ENCODE measurements at regions not wholly inside any gene's neighbourhood (a gene's known extent, or its start where the extent isn't known, plus 50 kb on each side); places are given as distances from the start of the nearest gene placed in this dataset.

DNA sequence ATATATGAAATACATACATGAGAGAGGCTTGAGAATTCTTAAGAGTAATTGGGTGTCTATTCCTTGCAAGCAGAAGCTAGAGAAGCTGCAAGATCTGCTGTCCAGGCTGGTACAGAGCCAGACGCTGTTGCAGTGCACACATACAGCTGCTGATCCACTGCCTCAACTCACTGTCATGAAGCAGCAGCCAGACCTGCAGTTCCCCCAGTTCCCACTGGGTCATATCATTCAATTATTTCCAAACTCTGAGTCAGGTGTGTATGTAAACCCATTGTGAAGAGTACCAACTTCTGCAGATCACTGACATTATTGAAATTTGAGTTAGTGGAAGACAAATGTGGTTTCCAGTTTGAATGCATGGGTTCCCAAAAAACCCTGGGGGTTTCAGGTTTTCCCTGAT, 1212.8 kb upstream of the ADGRL3 start:
- Histone ChIP-seq H3K27ac (no peak overlapping the region), H3K9me3 (replicated peaks in 1 of 3) (no peaks in the 10 kb centered on the region), H3K4me1 (replicated peaks in 1 of 2) (no peaks in the 10 kb centered on the region), H3K4me3 (no peak overlapping the region), H3K27me3 (no peaks in the 10 kb centered on the region), H3K36me3 (replicated peaks in 1 of 2) (no peaks in the 10 kb centered on the region)
- DNase-seq, result no peak
- TF ChIP-seq POLR2A (IDR thresholded peaks at IDR 0.05), result no peak
- TF ChIP-seq, protein P1, sequence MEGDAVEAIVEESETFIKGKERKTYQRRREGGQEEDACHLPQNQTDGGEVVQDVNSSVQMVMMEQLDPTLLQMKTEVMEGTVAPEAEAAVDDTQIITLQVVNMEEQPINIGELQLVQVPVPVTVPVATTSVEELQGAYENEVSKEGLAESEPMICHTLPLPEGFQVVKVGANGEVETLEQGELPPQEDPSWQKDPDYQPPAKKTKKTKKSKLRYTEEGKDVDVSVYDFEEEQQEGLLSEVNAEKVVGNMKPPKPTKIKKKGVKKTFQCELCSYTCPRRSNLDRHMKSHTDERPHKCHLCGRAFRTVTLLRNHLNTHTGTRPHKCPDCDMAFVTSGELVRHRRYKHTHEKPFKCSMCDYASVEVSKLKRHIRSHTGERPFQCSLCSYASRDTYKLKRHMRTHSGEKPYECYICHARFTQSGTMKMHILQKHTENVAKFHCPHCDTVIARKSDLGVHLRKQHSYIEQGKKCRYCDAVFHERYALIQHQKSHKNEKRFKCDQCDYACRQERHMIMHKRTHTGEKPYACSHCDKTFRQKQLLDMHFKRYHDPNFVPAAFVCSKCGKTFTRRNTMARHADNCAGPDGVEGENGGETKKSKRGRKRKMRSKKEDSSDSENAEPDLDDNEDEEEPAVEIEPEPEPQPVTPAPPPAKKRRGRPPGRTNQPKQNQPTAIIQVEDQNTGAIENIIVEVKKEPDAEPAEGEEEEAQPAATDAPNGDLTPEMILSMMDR (IDR thresholded peaks at IDR 0.05), result no peak
- WGBS, 4 donors, result 73 to 85% (median 81%) methylated on average over 1 of the region's 1 CpG
- intact Hi-C loops (cut with DNase I), result no loop called here

DNA sequence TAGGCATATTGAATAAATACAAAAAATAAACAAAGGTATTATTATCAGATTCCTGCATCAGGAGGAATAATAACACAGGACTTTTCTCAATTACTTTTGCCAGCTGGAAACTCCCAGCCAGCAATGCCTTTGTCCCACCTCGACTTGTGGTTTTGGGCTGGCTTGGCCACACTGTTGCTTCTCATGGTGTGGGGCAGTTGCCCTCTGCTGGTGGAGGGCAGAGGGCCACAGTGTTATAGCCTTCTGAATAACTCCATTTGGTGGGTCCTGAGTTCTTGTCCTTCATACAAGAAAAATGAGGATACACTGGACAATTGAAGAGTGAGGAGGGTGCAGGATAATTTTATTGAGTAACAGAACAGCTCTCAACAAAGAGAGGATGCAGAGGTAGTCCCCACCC, 1206.0 kb upstream of the ADGRL3 start:
- Histone ChIP-seq H3K4me1 (replicated peaks in 1 of 2) (no peaks in the 10 kb centered on the region), H3K4me3 (no peak overlapping the region), H3K9me3 (replicated peaks in 1 of 3) (no peaks in the 10 kb centered on the region), H3K27ac (no peak overlapping the region), H3K36me3 (replicated peaks in 1 of 2) (no peaks in the 10 kb centered on the region), H3K27me3 (no peaks in the 10 kb centered on the region)
- intact Hi-C loops (cut with DNase I), result no loop called here
- no peak for DNase-seq
- TF ChIP-seq POLR2A (IDR thresholded peaks at IDR 0.05), result no peak
- TF ChIP-seq, protein P1 (IDR thresholded peaks at IDR 0.05), result no peak
- WGBS, 4 donors, result 60 to 73% (median 64%) methylated on average over 1 of the region's 1 CpG

DNA sequence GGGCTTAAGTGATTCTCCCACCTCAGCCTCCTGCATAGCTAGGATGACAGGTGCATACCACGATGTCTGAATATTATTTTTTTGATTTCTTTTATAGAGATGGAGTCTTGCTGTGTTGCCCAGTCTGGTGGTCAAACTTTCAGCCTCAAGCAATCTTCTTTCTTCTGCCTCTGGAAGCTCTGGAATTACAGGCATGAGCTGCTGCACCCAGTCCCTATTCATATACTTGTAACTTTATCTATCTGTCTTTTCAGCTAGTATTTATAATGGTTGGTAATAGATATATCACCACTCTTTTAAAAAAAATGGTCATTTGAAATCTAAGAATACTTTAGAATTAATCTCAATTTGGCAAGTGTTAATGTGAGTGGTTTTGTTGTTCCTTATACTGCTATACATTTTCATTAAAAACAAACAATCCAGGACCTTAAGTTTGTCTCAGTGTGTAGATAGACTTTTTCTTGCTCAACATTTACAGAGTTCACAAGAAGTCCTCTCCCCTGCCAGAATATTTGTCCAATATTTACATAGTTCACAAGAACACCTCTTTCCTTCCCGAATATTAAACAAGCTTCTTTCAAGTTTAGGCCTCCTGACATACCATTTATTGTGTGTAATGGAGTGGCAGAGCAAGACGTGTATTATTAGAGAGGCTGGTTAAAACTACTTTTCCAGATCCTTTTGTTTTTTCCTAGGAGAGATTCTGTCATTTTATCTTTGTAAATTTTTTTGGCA, 1197.4 kb upstream of the ADGRL3 start:
- H3K9me3 ChIP-seq (replicated peaks in 1 of 3), result no peaks in the 10 kb centered on the region
- WGBS, 4 donors, result 58 to 68% (median 66%) methylated on average over 3 of the region's 3 CpGs
- no peak overlapping the region for H3K4me3 ChIP-seq

DNA sequence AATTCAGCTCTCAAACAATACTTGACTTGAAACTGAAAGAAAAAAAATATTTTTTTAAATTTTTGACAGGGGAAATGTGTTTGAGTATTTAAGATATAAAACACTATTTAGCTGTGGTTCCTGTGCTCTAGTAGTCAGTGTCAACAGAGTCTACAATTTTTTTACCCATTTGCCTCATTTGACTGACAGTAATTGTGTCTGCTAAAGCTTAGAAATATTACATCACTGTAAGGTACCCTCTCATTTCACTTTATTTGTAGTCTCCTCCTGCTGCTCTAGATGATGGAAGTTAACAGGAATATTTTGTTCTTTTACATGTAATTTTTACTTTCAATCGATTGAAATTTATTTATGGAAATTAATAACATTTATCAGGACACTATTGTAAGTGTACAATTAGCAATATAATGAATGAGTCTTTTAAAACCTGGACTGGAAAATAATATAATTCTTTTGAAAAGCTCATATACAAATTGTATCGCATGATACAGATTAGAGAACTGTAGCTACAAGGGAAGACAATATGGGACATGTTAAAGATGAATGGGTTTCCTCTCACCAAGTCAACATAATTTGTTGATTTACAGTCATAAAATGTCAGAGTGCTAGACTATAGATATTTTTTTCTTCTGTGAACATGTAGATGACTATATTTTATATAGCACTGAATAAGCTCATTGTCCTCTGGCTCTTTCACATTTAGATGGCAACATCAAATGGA, 1186.5 kb upstream of the ADGRL3 start:
- Histone ChIP-seq H3K27ac (no peak overlapping the region), H3K36me3 (replicated peaks in 1 of 2) (no peaks in the 10 kb centered on the region), H3K27me3 (no peaks in the 10 kb centered on the region), H3K4me3 (no peak overlapping the region), H3K9me3 (replicated peaks in 1 of 3) (no peaks in the 10 kb centered on the region), H3K4me1 (replicated peaks in 1 of 2) (no peaks in the 10 kb centered on the region)
- WGBS, 4 donors, result 72 to 82% (median 78%) methylated on average over 2 of the region's 2 CpGs
- intact Hi-C loops (cut with DNase I), result no loop called here
- DNase-seq, result no peak
- no peak for TF ChIP-seq POLR2A (IDR thresholded peaks at IDR 0.05)
- TF ChIP-seq, protein P1 (IDR thresholded peaks at IDR 0.05), result no peak

More for the DNA sequence above, 1197.4 kb upstream of the ADGRL3 start:
- H3K4me1 ChIP-seq (replicated peaks in 1 of 2), result no peaks in the 10 kb centered on the region
- no peak overlapping the region for H3K27ac ChIP-seq
- intact Hi-C loops (cut with DNase I), result no loop called here
- no peak for DNase-seq
- H3K27me3 ChIP-seq, result no peaks in the 10 kb centered on the region
- H3K36me3 ChIP-seq (replicated peaks in 1 of 2), result no peaks in the 10 kb centered on the region
- TF ChIP-seq, protein P1 (IDR thresholded peaks at IDR 0.05), result no peak
- no peak for TF ChIP-seq POLR2A (IDR thresholded peaks at IDR 0.05)
